Mesenchymal stem cell (in vitro differentiated cells and primary cell): ENCODE measurements at regions not wholly inside any gene's neighbourhood (a gene's known extent, or its start where the extent isn't known, plus 50 kb on each side); places are given as distances from the start of the nearest gene placed in this dataset.
A peak's percentile ranks its signal among the peaks of the same experiment; 100 is the strongest.
"Not testable (repeated sequence)": the region's sequence is repeated elsewhere in the genome, so short reads cannot be mapped to it uniquely, and the experiment has no call there.

ENCODE experiments used
- DNase-seq: peaks from one replicate; pipeline ENCODE4 v3.0.0-alpha.2; 2013
- H2AFZ ChIP-seq: one replicate; pipeline ENCODE4 v1.6.1; 2013; ENCODE audit warnings: low read depth, mild to moderate bottlenecking, control low read depth, inconsistent platforms, low read length, moderate library complexity
- H2AK5ac ChIP-seq: 2 replicates; pipeline ENCODE4 v1.6.1; 2013; ENCODE audit warnings: low read length, moderate library complexity, mild to moderate bottlenecking, inconsistent platforms; ENCODE audit not compliant: severe bottlenecking
- H2BK120ac ChIP-seq: one replicate; pipeline ENCODE4 v1.6.1; 2013; ENCODE audit warnings: low read depth, mild to moderate bottlenecking, inconsistent platforms, low read length, moderate library complexity
- H2BK12ac ChIP-seq, 2 experiments: one replicate each; pipeline ENCODE4 v1.6.1; 2013; ENCODE audit warnings: inconsistent platforms in 2 of 2, low read length in 2 of 2, mild to moderate bottlenecking in 2 of 2, moderate library complexity in 2 of 2, control low read depth in 1 of 2
- H2BK15ac ChIP-seq: one replicate; pipeline ENCODE4 v1.6.1; 2013; ENCODE audit warnings: mild to moderate bottlenecking, low read depth, inconsistent platforms; ENCODE audit not compliant: poor library complexity, severe bottlenecking
- H2BK5ac ChIP-seq: 2 replicates; pipeline ENCODE4 v1.6.1; 2013; ENCODE audit warnings: low read depth, mild to moderate bottlenecking, low read length, control low read depth, inconsistent platforms; ENCODE audit not compliant: poor library complexity, severe bottlenecking
- H3K14ac ChIP-seq, 2 experiments: one replicate each; pipeline ENCODE4 v1.6.1; 2013; ENCODE audit warnings: inconsistent platforms in 2 of 2, low read length in 2 of 2, control low read depth in 1 of 2, mild to moderate bottlenecking in 1 of 2, moderate library complexity in 1 of 2
- H3K18ac ChIP-seq, 2 experiments: one replicate each; pipeline ENCODE4 v1.6.1; 2013; ENCODE audit warnings: inconsistent platforms in 2 of 2, low read length in 2 of 2, control low read depth in 1 of 2, low read depth in 1 of 2, mild to moderate bottlenecking in 1 of 2
- H3K23ac ChIP-seq, 2 experiments: one replicate each; pipeline ENCODE4 v1.6.1; 2013; ENCODE audit warnings: inconsistent platforms in 2 of 2, low read length in 2 of 2, mild to moderate bottlenecking in 2 of 2, moderate library complexity in 2 of 2, control low read depth in 1 of 2
- H3K27ac ChIP-seq: 2 replicates; pipeline ENCODE4 v1.5.1; 2013; ENCODE audit warnings: mild to moderate bottlenecking, moderate library complexity, low read length, control low read depth, inconsistent platforms; ENCODE audit not compliant: poor library complexity, severe bottlenecking
- H3K27me3 ChIP-seq, 2 experiments: 2 replicates each; pipeline versions ENCODE4 v1.6.1 to v1.7.0; 2013; ENCODE audit warnings: low read length in 2 of 2, mild to moderate bottlenecking in 2 of 2, moderate library complexity in 2 of 2, control low read depth in 1 of 2, inconsistent platforms in 1 of 2; ENCODE audit not compliant: control insufficient read depth in 1 of 2, insufficient read depth in 1 of 2
- H3K36me3 ChIP-seq, 2 experiments: 2 replicates each; pipeline versions ENCODE4 v1.6.1 to v1.7.0; 2013; ENCODE audit warnings: low read length in 2 of 2, control low read depth in 1 of 2, inconsistent platforms in 1 of 2, low read depth in 1 of 2, mild to moderate bottlenecking in 1 of 2; ENCODE audit not compliant: insufficient read depth in 2 of 2, control insufficient read depth in 1 of 2
- H3K4ac ChIP-seq, 2 experiments: one replicate each; pipeline ENCODE4 v1.6.1; 2013; ENCODE audit warnings: inconsistent platforms in 2 of 2, low read length in 2 of 2, mild to moderate bottlenecking in 2 of 2, moderate library complexity in 2 of 2, control low read depth in 1 of 2, low read depth in 1 of 2
- H3K4me1 ChIP-seq: 2 replicates; pipeline ENCODE4 v1.6.1; 2013; ENCODE audit warnings: low read depth, low read length, control low read depth; ENCODE audit not compliant: control insufficient read depth, insufficient read depth
- H3K4me2 ChIP-seq: 2 replicates; pipeline ENCODE4 v1.6.1; 2013; ENCODE audit warnings: low read length, mild to moderate bottlenecking, inconsistent platforms; ENCODE audit not compliant: poor library complexity, severe bottlenecking
- H3K4me3 ChIP-seq, 2 experiments: 2 replicates each; pipeline versions ENCODE4 v1.5.1 to v1.7.0; 2013; ENCODE audit warnings: low read length in 2 of 2, mild to moderate bottlenecking in 2 of 2, control low read depth in 1 of 2, low read depth in 1 of 2; ENCODE audit not compliant: insufficient read depth in 1 of 2
- H3K79me1 ChIP-seq: replicated peaks from 2 replicates; pipeline ENCODE4 v1.6.1; 2013; ENCODE audit warnings: mild to moderate bottlenecking, control low read depth, low read length, inconsistent platforms; ENCODE audit not compliant: poor library complexity, severe bottlenecking
- H3K9ac ChIP-seq: 2 replicates; pipeline ENCODE4 v1.7.0; 2013; ENCODE audit warnings: mild to moderate bottlenecking, low read length, moderate library complexity
- H3K9me3 ChIP-seq: 2 replicates; pipeline ENCODE4 v1.7.0; 2013; ENCODE audit warnings: mild to moderate bottlenecking, low read length; ENCODE audit not compliant: control insufficient read depth
- H4K8ac ChIP-seq: one replicate; pipeline ENCODE4 v1.6.1; 2013; ENCODE audit warnings: inconsistent platforms, mild to moderate bottlenecking, low read length, moderate library complexity
- H4K91ac ChIP-seq: one replicate; pipeline ENCODE4 v1.6.1; 2013; ENCODE audit warnings: mild to moderate bottlenecking, low read length, inconsistent platforms
- WGBS: methylation state at CpG from one replicate; pipeline ENCODE4 v1.1.7; 2013; ENCODE audit warnings: mixed read lengths; 5-methylcytosine and 5-hydroxymethylcytosine counted together

DNA sequence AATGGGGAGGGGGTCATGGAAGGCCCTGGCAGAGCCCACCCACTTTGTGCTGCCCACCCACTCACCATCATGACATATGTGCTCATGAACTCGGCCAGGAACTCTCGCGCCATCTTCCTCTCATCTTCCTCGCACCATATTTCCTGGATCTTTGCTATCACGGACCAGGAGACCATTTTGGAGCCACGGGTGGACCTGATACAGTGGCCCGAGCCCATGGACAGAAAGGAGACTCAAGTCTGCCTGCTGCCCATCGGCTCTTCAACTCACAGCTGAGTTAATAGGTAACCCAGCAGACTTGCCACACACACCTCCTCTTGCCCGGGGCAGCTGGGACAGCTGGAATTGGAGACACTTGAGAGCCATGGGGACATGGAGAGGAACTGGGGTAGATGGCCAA is 1958.3 kb downstream of the FOXD4L5 start:
- H3K9ac ChIP-seq, H3K27ac ChIP-seq, H2BK12ac ChIP-seq, H2BK15ac ChIP-seq, DNase-seq, H3K27me3 ChIP-seq, H2AK5ac ChIP-seq, H4K8ac ChIP-seq, H3K4ac ChIP-seq, H3K4me1 ChIP-seq, H3K18ac ChIP-seq, H3K23ac ChIP-seq, H2AFZ ChIP-seq, H2BK120ac ChIP-seq, H3K36me3 ChIP-seq, H3K4me2 ChIP-seq, H3K4me3 ChIP-seq, H4K91ac ChIP-seq, H3K14ac ChIP-seq, H3K79me1 ChIP-seq, H3K9me3 ChIP-seq, H2BK5ac ChIP-seq: not testable (repeated sequence)
- no CpG with 5 or more reads among the region's 9 CpGs for WGBS

DNA sequence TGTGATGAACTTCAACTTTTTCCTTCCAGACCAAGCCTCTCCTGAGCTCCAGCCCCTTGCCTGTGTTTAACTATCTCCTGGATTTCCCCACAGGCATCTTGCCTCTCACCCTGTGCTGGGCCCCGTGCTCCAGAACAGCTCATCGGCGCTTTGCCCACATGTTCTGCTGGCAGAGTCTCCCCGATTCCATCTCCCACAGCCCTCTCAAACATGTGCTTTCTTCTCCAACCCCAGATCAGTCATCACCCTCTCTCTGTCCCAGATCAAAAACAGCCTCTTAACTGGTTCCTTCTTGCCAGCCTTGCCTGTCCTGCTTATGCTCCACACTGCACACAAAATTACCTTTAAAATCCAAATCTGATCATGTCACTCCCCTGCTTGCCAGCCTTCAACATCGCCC is 1959.3 kb downstream of the FOXD4L5 start:
- not testable (repeated sequence) for H2BK15ac ChIP-seq, H3K27ac ChIP-seq, H3K14ac ChIP-seq, H3K9ac ChIP-seq, H2BK5ac ChIP-seq, H4K8ac ChIP-seq, H3K4ac ChIP-seq, H3K4me2 ChIP-seq, H3K27me3 ChIP-seq, H3K36me3 ChIP-seq, H4K91ac ChIP-seq, H2BK12ac ChIP-seq, DNase-seq, H3K4me3 ChIP-seq, H3K79me1 ChIP-seq, H3K18ac ChIP-seq, H2BK120ac ChIP-seq, H2AK5ac ChIP-seq, H2AFZ ChIP-seq, H3K23ac ChIP-seq, H3K4me1 ChIP-seq, H3K9me3 ChIP-seq
- 92% methylated on average over 5 of the region's 5 CpGs for WGBS

DNA sequence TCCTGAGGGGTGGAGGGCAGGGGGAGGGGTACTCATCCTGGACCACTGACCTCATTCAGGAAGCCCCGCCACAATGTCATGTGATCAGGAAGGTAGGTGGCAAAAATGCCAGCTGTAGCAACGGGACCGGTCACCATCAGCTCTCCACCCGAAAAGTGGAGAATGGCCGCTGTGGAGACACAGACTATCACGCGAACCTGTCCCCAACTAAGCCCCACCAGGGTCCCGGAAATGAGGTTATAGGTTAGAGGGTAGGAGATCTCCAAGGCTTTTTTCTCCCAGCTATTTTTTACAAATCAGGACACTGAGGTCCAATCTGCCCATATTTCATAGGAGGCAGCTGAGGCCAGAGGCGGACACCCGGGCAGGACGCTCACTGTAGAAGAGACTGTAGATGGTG is 1966.9 kb downstream of the FOXD4L5 start:
- not testable (repeated sequence) for H2BK120ac ChIP-seq, H4K8ac ChIP-seq, H3K14ac ChIP-seq, H2BK5ac ChIP-seq, H3K36me3 ChIP-seq, H3K4me1 ChIP-seq, H3K23ac ChIP-seq, H3K4me2 ChIP-seq, H3K9ac ChIP-seq, H2BK12ac ChIP-seq, H3K9me3 ChIP-seq, H2BK15ac ChIP-seq, H2AK5ac ChIP-seq, H3K79me1 ChIP-seq, H3K4me3 ChIP-seq, H4K91ac ChIP-seq, H3K4ac ChIP-seq, H2AFZ ChIP-seq, H3K27me3 ChIP-seq, H3K27ac ChIP-seq, H3K18ac ChIP-seq
- 67% methylated on average over 3 of the region's 11 CpGs for WGBS
- DNase-seq: peak; percentile 0

DNA sequence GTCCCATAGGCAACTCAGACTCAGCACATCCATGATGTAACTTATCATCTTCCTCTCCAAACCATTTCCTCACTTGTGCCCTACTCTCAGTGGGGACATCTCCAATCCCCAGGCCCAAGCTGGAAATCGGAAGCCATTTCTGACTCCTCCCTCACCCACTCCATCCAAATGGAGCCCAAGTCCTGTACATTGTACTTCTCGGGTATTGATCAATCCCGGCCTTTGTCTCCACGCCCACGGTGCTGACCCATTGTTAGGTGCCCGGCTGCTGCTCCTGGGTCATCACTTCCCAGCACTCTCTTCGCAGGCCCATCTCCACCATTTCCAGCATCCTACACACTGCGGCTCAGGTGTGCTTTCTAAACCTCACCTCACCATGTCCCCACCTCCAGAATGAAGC is 1969.6 kb downstream of the FOXD4L5 start:
- not testable (repeated sequence) for H3K36me3 ChIP-seq, H2BK120ac ChIP-seq, H4K8ac ChIP-seq, H3K23ac ChIP-seq, H3K9me3 ChIP-seq, H2BK5ac ChIP-seq, H2AFZ ChIP-seq, H3K18ac ChIP-seq, H4K91ac ChIP-seq, H3K27ac ChIP-seq, H3K27me3 ChIP-seq, H2BK12ac ChIP-seq, H2BK15ac ChIP-seq, H3K4me3 ChIP-seq, H3K4ac ChIP-seq, H3K14ac ChIP-seq, H3K9ac ChIP-seq, H2AK5ac ChIP-seq, H3K4me1 ChIP-seq, H3K79me1 ChIP-seq, H3K4me2 ChIP-seq, DNase-seq
- 73% methylated on average over 7 of the region's 8 CpGs for WGBS
